HAP-1 (cell line): ENCODE measurements at regions not wholly inside any gene's neighbourhood (a gene's known extent, or its start where the extent isn't known, plus 50 kb on each side); places are given as distances from the start of the nearest gene placed in this dataset.

ENCODE experiments used
- DNase-seq, 2 experiments: peaks; one replicate each; pipeline ENCODE4 v3.0.0-alpha.2; 2016 to 2020; ENCODE audit warnings: low spot score in 2 of 2
- H3K27me3 ChIP-seq: fragments of 250-450 bp; sonication (Bioruptor Pico); 2 replicates; pipeline ENCODE4 v1.5.1; 2020; ENCODE audit warnings: low read depth, mild to moderate bottlenecking, moderate library complexity
- H3K36me3 ChIP-seq: fragments of 250-450 bp; sonication (Bioruptor Pico); replicated peaks from 2 replicates; pipeline ENCODE4 v1.5.1; 2020; ENCODE audit warnings: mild to moderate bottlenecking
- H3K4me1 ChIP-seq: fragments of 250-450 bp; sonication (Bioruptor Pico); 2 replicates; pipeline ENCODE4 v1.5.1; 2020; ENCODE audit warnings: mild to moderate bottlenecking
- H3K4me3 ChIP-seq: fragments of 250-450 bp; sonication (Bioruptor Pico); 2 replicates; pipeline ENCODE4 v1.5.1; 2020; ENCODE audit warnings: mild to moderate bottlenecking, moderate library complexity
- H3K9me3 ChIP-seq: fragments of 250-450 bp; sonication (Bioruptor Pico); 2 replicates; pipeline ENCODE4 v1.5.1; 2020; ENCODE audit warnings: mild to moderate bottlenecking, moderate library complexity
- in situ Hi-C: fragments of 300-500 bp; cut with MboI; formaldehyde crosslinking; loops from 3 replicates; pipeline ENCODE4 v1.14.3; 2020; ENCODE audit warnings: low sequenced_read_pairs, inconsistent platforms, mixed read lengths

- no peak overlapping the region for H3K4me3 ChIP-seq
- no peaks in the 10 kb centered on the region for H3K27me3 ChIP-seq
- DNase-seq, result no peak
- H3K4me1 ChIP-seq, result no peaks in the 10 kb centered on the region
- no peaks in the 10 kb centered on the region for H3K36me3 ChIP-seq
- H3K9me3 ChIP-seq, result no peaks in the 10 kb centered on the region
- in situ Hi-C loops, result no loop called here
These were observed 372.5 kb downstream of the MAN2A1 start for GRCh38 chr5:110062246-110062645.

GRCh38 chr5:110063640-110064602 lies 374.2 kb downstream of the MAN2A1 start:
- in situ Hi-C loops, result no loop called here
- Histone ChIP-seq H3K4me1 (no peaks in the 10 kb centered on the region), H3K9me3 (no peaks in the 10 kb centered on the region), H3K36me3 (no peaks in the 10 kb centered on the region), H3K4me3 (no peak overlapping the region), H3K27me3 (no peaks in the 10 kb centered on the region)
- DNase-seq, result no peak

GRCh38 chr5:110064603-110065268 lies 375.0 kb downstream of the MAN2A1 start:
- Histone ChIP-seq H3K4me3 (no peak overlapping the region), H3K9me3 (no peaks in the 10 kb centered on the region), H3K36me3 (no peaks in the 10 kb centered on the region), H3K4me1 (no peaks in the 10 kb centered on the region), H3K27me3 (no peaks in the 10 kb centered on the region)
- DNase-seq, result no peak
- in situ Hi-C loops, result no loop called here

- in situ Hi-C loops, result no loop called here
- Histone ChIP-seq H3K4me3 (no peak overlapping the region), H3K36me3 (no peaks in the 10 kb centered on the region), H3K9me3 (no peaks in the 10 kb centered on the region), H3K4me1 (no peaks in the 10 kb centered on the region), H3K27me3 (no peaks in the 10 kb centered on the region)
- DNase-seq, result no peak
These were observed 381.1 kb downstream of the MAN2A1 start for GRCh38 chr5:110070836-110071235.

GRCh38 chr5:110072651-110073050 lies 382.9 kb downstream of the MAN2A1 start:
- no peaks in the 10 kb centered on the region for H3K9me3 ChIP-seq

GRCh38 chr5:110073534-110073933 lies 383.8 kb downstream of the MAN2A1 start:
- Histone ChIP-seq H3K27me3 (no peaks in the 10 kb centered on the region), H3K9me3 (no peaks in the 10 kb centered on the region), H3K4me3 (no peak overlapping the region), H3K4me1 (no peaks in the 10 kb centered on the region), H3K36me3 (no peaks in the 10 kb centered on the region)
- in situ Hi-C loops, result no loop called here
- DNase-seq, result no peak

More at GRCh38 chr5:110072651-110073050, 382.9 kb downstream of the MAN2A1 start:
- Histone ChIP-seq H3K27me3 (no peaks in the 10 kb centered on the region), H3K36me3 (no peaks in the 10 kb centered on the region), H3K4me1 (no peaks in the 10 kb centered on the region), H3K4me3 (no peak overlapping the region)
- in situ Hi-C loops, result no loop called here
- DNase-seq, result no peak

- Histone ChIP-seq H3K27me3 (no peaks in the 10 kb centered on the region), H3K9me3 (no peaks in the 10 kb centered on the region), H3K4me3 (no peak overlapping the region), H3K36me3 (no peaks in the 10 kb centered on the region), H3K4me1 (no peaks in the 10 kb centered on the region)
- no peak for DNase-seq
- in situ Hi-C loops, result no loop called here
These were observed 385.9 kb downstream of the MAN2A1 start for GRCh38 chr5:110075656-110076055.

- Histone ChIP-seq H3K36me3 (no peaks in the 10 kb centered on the region), H3K27me3 (no peaks in the 10 kb centered on the region), H3K4me1 (no peaks in the 10 kb centered on the region), H3K4me3 (no peak overlapping the region), H3K9me3 (no peaks in the 10 kb centered on the region)
- in situ Hi-C loops, result no loop called here
- no peak for DNase-seq
These were observed 387.4 kb downstream of the MAN2A1 start for GRCh38 chr5:110077147-110077546.

- Histone ChIP-seq H3K4me1 (no peaks in the 10 kb centered on the region), H3K9me3 (no peaks in the 10 kb centered on the region), H3K27me3 (no peaks in the 10 kb centered on the region), H3K4me3 (no peak overlapping the region), H3K36me3 (no peaks in the 10 kb centered on the region)
- in situ Hi-C loops, result no loop called here
- DNase-seq, result no peak
These were observed 392.5 kb downstream of the MAN2A1 start for GRCh38 chr5:110082194-110082593.

GRCh38 chr5:110082863-110083262 lies 393.1 kb downstream of the MAN2A1 start:
- no peak for DNase-seq
- Histone ChIP-seq H3K4me3 (no peak overlapping the region), H3K4me1 (no peaks in the 10 kb centered on the region), H3K9me3 (no peaks in the 10 kb centered on the region), H3K27me3 (no peaks in the 10 kb centered on the region), H3K36me3 (no peaks in the 10 kb centered on the region)
- in situ Hi-C loops, result no loop called here

- DNase-seq, result no peak
- in situ Hi-C loops, result no loop called here
- no peaks in the 10 kb centered on the region for H3K27me3 ChIP-seq
- H3K4me1 ChIP-seq, result no peaks in the 10 kb centered on the region
- no peaks in the 10 kb centered on the region for H3K9me3 ChIP-seq
- no peaks in the 10 kb centered on the region for H3K36me3 ChIP-seq
- no peak overlapping the region for H3K4me3 ChIP-seq
These were observed 396.1 kb downstream of the MAN2A1 start for GRCh38 chr5:110085826-110086225.

GRCh38 chr5:110086658-110087388 lies 397.1 kb downstream of the MAN2A1 start:
- Histone ChIP-seq H3K4me3 (no peak overlapping the region), H3K36me3 (no peaks in the 10 kb centered on the region), H3K9me3 (no peaks in the 10 kb centered on the region), H3K4me1 (no peaks in the 10 kb centered on the region), H3K27me3 (no peaks in the 10 kb centered on the region)
- in situ Hi-C loops, result no loop called here
- no peak for DNase-seq

- Histone ChIP-seq H3K36me3 (no peaks in the 10 kb centered on the region), H3K9me3 (no peaks in the 10 kb centered on the region), H3K27me3 (no peaks in the 10 kb centered on the region), H3K4me1 (no peaks in the 10 kb centered on the region), H3K4me3 (no peak overlapping the region)
- DNase-seq, result no peak
- in situ Hi-C loops, result no loop called here
These were observed 398.1 kb downstream of the MAN2A1 start for GRCh38 chr5:110087829-110088228.
